Left ventricle myocardium inferior (tissue), 1 donor: ENCODE measurements at regions not wholly inside any gene's neighbourhood (a gene's known extent, or its start where the extent isn't known, plus 50 kb on each side); places are given as distances from the start of the nearest gene placed in this dataset.

Experiments
- DNase-seq: peaks from one replicate; pipeline ENCODE4 v3.0.0-alpha.2; 2020
- H3K27ac ChIP-seq: fragments of 200-600 bp; replicated peaks from 2 replicates; pipeline ENCODE4 v1.8.0; 2021
- H3K27me3 ChIP-seq: fragments of 200-600 bp; 2 replicates; pipeline ENCODE4 v1.8.0; 2021; ENCODE audit warnings: low read depth
- H3K36me3 ChIP-seq: fragments of 200-600 bp; 2 replicates; pipeline ENCODE4 v1.8.0; 2021
- H3K4me1 ChIP-seq: fragments of 200-600 bp; 2 replicates; pipeline ENCODE4 v1.8.0; 2021
- H3K4me3 ChIP-seq: fragments of 200-600 bp; 2 replicates; pipeline ENCODE4 v1.8.0; 2021; ENCODE audit warnings: mild to moderate bottlenecking, moderate library complexity
- H3K9me3 ChIP-seq: fragments of 200-600 bp; replicated peaks from 2 replicates; pipeline ENCODE4 v1.8.0; 2021
- CTCF ChIP-seq: fragments of 200-600 bp; IDR thresholded peaks from 2 replicates; pipeline ENCODE4 v1.8.0; 2021; ENCODE audit warnings: antibody characterized with exemption, mild to moderate bottlenecking, borderline replicate concordance
- intact Hi-C: fragments of 100-400 bp; cut with micrococcal nuclease; formaldehyde crosslinking; loops from one replicate; pipeline ENCODE4 v1.11.0; 2022
- donor health status: DM: no; HTN: yes; CAD: no; lungs with severe emphysema.

GRCh38 chr2:145047554-145047953 is 527.6 kb upstream of the ZEB2 start:
- no peaks in the 10 kb centered on the region for H3K27me3 ChIP-seq
- H3K36me3 ChIP-seq: no peaks in the 10 kb centered on the region
- no peak overlapping the region for H3K4me3 ChIP-seq
- no peaks in the 10 kb centered on the region for H3K9me3 ChIP-seq
- H3K4me1 ChIP-seq: no peaks in the 10 kb centered on the region
- no peak for TF ChIP-seq CTCF
- no peak for DNase-seq
- intact Hi-C loops: no loop called here
- no peak overlapping the region for H3K27ac ChIP-seq

- DNase-seq: no peak
- Histone ChIP-seq H3K36me3 (no peaks in the 10 kb centered on the region), H3K9me3 (no peaks in the 10 kb centered on the region), H3K4me1 (no peaks in the 10 kb centered on the region), H3K27ac (no peak overlapping the region), H3K27me3 (no peaks in the 10 kb centered on the region), H3K4me3 (no peak overlapping the region)
- intact Hi-C loops: no loop called here
- no peak for TF ChIP-seq CTCF
These were observed 524.6 kb upstream of the ZEB2 start for GRCh38 chr2:145044491-145044890.

- Histone ChIP-seq H3K27me3 (no peaks in the 10 kb centered on the region), H3K27ac (no peak overlapping the region), H3K36me3 (no peaks in the 10 kb centered on the region), H3K4me3 (no peak overlapping the region), H3K4me1 (peaks cover under 1% of the 10 kb centered on the region), H3K9me3 (no peaks in the 10 kb centered on the region)
- no peak for DNase-seq
- intact Hi-C loops: no loop called here
- no peak for TF ChIP-seq CTCF
These were observed 523.5 kb upstream of the ZEB2 start for GRCh38 chr2:145043399-145043834.

GRCh38 chr2:145041706-145042105 is 521.8 kb upstream of the ZEB2 start:
- no peak for TF ChIP-seq CTCF
- no peak overlapping the region for H3K27ac ChIP-seq
- DNase-seq: no peak
- H3K4me3 ChIP-seq: no peak overlapping the region
- no peaks in the 10 kb centered on the region for H3K27me3 ChIP-seq
- intact Hi-C loops: no loop called here
- no peaks in the 10 kb centered on the region for H3K36me3 ChIP-seq
- no peaks in the 10 kb centered on the region for H3K9me3 ChIP-seq
- peaks cover 7% of the 10 kb centered on the region for H3K4me1 ChIP-seq

GRCh38 chr2:145040433-145040832 is 520.5 kb upstream of the ZEB2 start:
- no peaks in the 10 kb centered on the region for H3K27me3 ChIP-seq
- H3K4me1 ChIP-seq: peaks cover 7% of the 10 kb centered on the region
- H3K9me3 ChIP-seq: no peaks in the 10 kb centered on the region
- no peak overlapping the region for H3K4me3 ChIP-seq
- H3K36me3 ChIP-seq: no peaks in the 10 kb centered on the region
- intact Hi-C loops: no loop called here
- no peak overlapping the region for H3K27ac ChIP-seq
- no peak for TF ChIP-seq CTCF
- DNase-seq: no peak

- intact Hi-C loops: no loop called here
- Histone ChIP-seq H3K9me3 (no peaks in the 10 kb centered on the region), H3K27ac (peak overlapping the region; percentile 57), H3K4me3 (no peak overlapping the region), H3K27me3 (no peaks in the 10 kb centered on the region), H3K36me3 (no peaks in the 10 kb centered on the region), H3K4me1 (peaks cover 7% of the 10 kb centered on the region)
- no peak for TF ChIP-seq CTCF
- DNase-seq: no peak
These were observed 518.2 kb upstream of the ZEB2 start for GRCh38 chr2:145038041-145038525.
